K562 (cell line): ENCODE measurements at regions not wholly inside any gene's neighbourhood (a gene's known extent, or its start where the extent isn't known, plus 50 kb on each side); places are given as distances from the start of the nearest gene placed in this dataset.
A peak's percentile ranks its signal among the peaks of the same experiment; 100 is the strongest.

Experiments
- ATAC-seq: fragments of 200-7000 bp; cut with Tn5 transposase; 3 replicates; pipeline ENCODE4 v1.9.1; 2020; ENCODE audit warnings: moderate library complexity
- BruUV-seq: library from RNA; stranded (reverse); fragments of 400-500 nt; replicated peaks from 2 replicates; lab custom pipeline; 2021; lab: Mats Ljungman, UMichigan
- CTCF ChIA-PET: fragments of 300-600 bp; formaldehyde crosslinking; extraction: SDS; loops from one replicate; lab custom pipeline; 2021; ENCODE audit warnings: low intra/inter-chr PET ratio; lab: Yijun Ruan, JAX
- POLR2A ChIA-PET: fragments of 300-600, 350-650 bp; sonication (Branson Sonifier 250); formaldehyde crosslinking; extraction: SDS; loops from one replicate; lab custom pipeline; 2021; ENCODE audit warnings: antibody characterized with exemption, inconsistent platforms; lab: Yijun Ruan, JAX
- DNase-seq, 4 experiments: peaks; one replicate each; pipeline versions ENCODE4 v3.0.0 to v3.0.0-alpha.2; 2011 to 2018; ENCODE audit warnings: low spot score in 3 of 4, mixed read lengths in 3 of 4; ENCODE audit errors: extremely low read depth in 1 of 4
- FAIRE-seq: peaks from 2 replicates; lab custom pipeline; 2011; peaks lifted over from hg19 to GRCh38; lab: Jason Lieb, UNC
- H2AFZ ChIP-seq: 2 replicates; pipeline ENCODE4 v1.6.0; 2011; ENCODE audit warnings: low read depth, low read length, control low read depth, inconsistent platforms
- H3K27ac ChIP-seq: fragments of 200-600 bp; 3 replicates; pipeline ENCODE4 v1.8.0; 2011; ENCODE audit warnings: low read depth, mild to moderate bottlenecking, control low read depth, inconsistent platforms, low read length, moderate library complexity, mixed read lengths; ENCODE audit errors: extremely low read depth
- H3K27me3 ChIP-seq, 2 experiments: fragments of 300-600 bp in 1 of 2; 2 replicates in 1 of 2; 3 replicates in 1 of 2; pipeline versions ENCODE4 v1.6.0 to v1.8.0; 2011; ENCODE audit warnings: inconsistent platforms in 2 of 2, low read length in 2 of 2, mild to moderate bottlenecking in 1 of 2, mixed read lengths in 1 of 2, moderate library complexity in 1 of 2; ENCODE audit not compliant: control insufficient read depth in 2 of 2, insufficient read depth in 2 of 2
- H3K36me3 ChIP-seq: fragments of 300-600 bp; 3 replicates; pipeline ENCODE4 v1.8.0; 2011; ENCODE audit warnings: mild to moderate bottlenecking, low read length, inconsistent platforms; ENCODE audit not compliant: control insufficient read depth, insufficient read depth
- H3K4me1 ChIP-seq, 2 experiments: fragments of 200-600 bp in 1 of 2; replicated peaks in 1 of 2; 2 replicates in 1 of 2; 3 replicates in 1 of 2; pipeline versions ENCODE4 v1.5.1 to v1.8.0; 2011; ENCODE audit warnings: inconsistent platforms in 2 of 2, low read length in 2 of 2, mild to moderate bottlenecking in 1 of 2, mixed read lengths in 1 of 2, moderate library complexity in 1 of 2; ENCODE audit not compliant: control insufficient read depth in 2 of 2, insufficient read depth in 2 of 2
- H3K4me2 ChIP-seq: 2 replicates; pipeline ENCODE4 v1.6.1; 2011; ENCODE audit warnings: low read length, control low read depth, inconsistent platforms, mixed read lengths; ENCODE audit not compliant: insufficient read depth
- H3K4me3 ChIP-seq: fragments of 200-600 bp; sonication (generic), shearing (Covaris generic); 2 replicates; pipeline ENCODE4 v1.5.1; 2016; ENCODE audit warnings: control low read depth, inconsistent platforms
- H3K79me2 ChIP-seq: fragments of 200-600 bp; 3 replicates; pipeline ENCODE4 v1.8.0; 2011; ENCODE audit warnings: low read length, inconsistent platforms; ENCODE audit not compliant: control insufficient read depth, insufficient read depth
- H3K9ac ChIP-seq, 2 experiments: 2 replicates each; pipeline versions ENCODE4 v1.6.0 to v1.6.1; 2011; ENCODE audit warnings: low read depth in 2 of 2, low read length in 2 of 2, control low read depth in 1 of 2, inconsistent platforms in 1 of 2, mild to moderate bottlenecking in 1 of 2, mixed read lengths in 1 of 2; ENCODE audit not compliant: insufficient read depth in 1 of 2
- H3K9me1 ChIP-seq: one replicate; pipeline ENCODE4 v1.6.0; 2011; ENCODE audit warnings: inconsistent platforms, mild to moderate bottlenecking, low read length, moderate library complexity; ENCODE audit not compliant: control insufficient read depth, insufficient read depth
- H3K9me3 ChIP-seq: replicated peaks from 2 replicates; pipeline ENCODE4 v1.5.1; 2011; ENCODE audit warnings: low read depth, low read length, inconsistent platforms; ENCODE audit not compliant: control insufficient read depth, insufficient read depth
- H4K20me1 ChIP-seq: replicated peaks from 2 replicates; pipeline ENCODE4 v1.6.1; 2011; ENCODE audit warnings: low read length, inconsistent platforms, mixed read lengths; ENCODE audit not compliant: control insufficient read depth, insufficient read depth
- CEBPB ChIP-seq: fragments of 450-650 bp; IDR thresholded peaks from 2 replicates; pipeline ENCODE4 v1.6.1; 2016; ENCODE audit warnings: missing genetic modification characterization, missing compliant biosample characterization
- FOXJ3 ChIP-seq: sonication (generic); formaldehyde crosslinking; IDR thresholded peaks from 2 replicates; pipeline ENCODE4 v1.4.0; 2020; ENCODE audit warnings: mild to moderate bottlenecking, missing genetic modification reagents
- FUS ChIP-seq: fragments of 200-400 bp; formaldehyde crosslinking; optimal IDR thresholded peaks from 2 replicates; pipeline ENCODE3; 2017; ENCODE audit warnings: low read depth, low read length
- HDAC6 ChIP-seq: IDR thresholded peaks from 2 replicates; pipeline ENCODE4 v1.6.1; 2012; ENCODE audit warnings: low read depth, mild to moderate bottlenecking, control low read depth, inconsistent platforms, low read length, moderate library complexity
- NCOA2 ChIP-seq, 2 experiments: fragments of 450-650 bp; IDR thresholded peaks; 2 replicates each; pipeline ENCODE4 v1.6.1; 2018; ENCODE audit warnings: mild to moderate bottlenecking in 2 of 2, moderate library complexity in 1 of 2; ENCODE audit not compliant: partially characterized antibody in 2 of 2
- PHB2 ChIP-seq: fragments of 450-650 bp; IDR thresholded peaks from 2 replicates; pipeline ENCODE4 v1.6.1; 2017; ENCODE audit warnings: low read depth
- RBBP5 ChIP-seq: fragments of 200-600 bp; sonication (generic); IDR thresholded peaks from 2 replicates; pipeline ENCODE4 v1.6.1; 2012; ENCODE audit warnings: borderline replicate concordance, mild to moderate bottlenecking, low read length, control low read depth, inconsistent platforms; ENCODE audit not compliant: insufficient read depth, poor library complexity, severe bottlenecking
- TSC22D4 ChIP-seq: fragments of 450-650 bp; IDR thresholded peaks from 2 replicates; pipeline ENCODE4 v1.6.1; 2016; ENCODE audit warnings: missing genetic modification characterization, missing biosample characterization, control low read depth
- WGBS: fragments of 100-300 bp; shearing (Covaris generic); methylation state at CpG from one replicate; pipeline ENCODE4 v1.1.6; 2016; ENCODE audit warnings: low coverage, mixed read lengths; ENCODE audit not compliant: insufficient coverage; ENCODE audit errors: missing lambda C conversion rate; 5-methylcytosine and 5-hydroxymethylcytosine counted together
- in situ Hi-C: fragments of 300-500 bp; cut with MboI; formaldehyde crosslinking; loops from 4 replicates; pipeline ENCODE4 v1.15.0; 2018; ENCODE audit warnings: inconsistent platforms, mixed read lengths
- intact Hi-C: fragments of 100-400 bp; cut with micrococcal nuclease; formaldehyde crosslinking; loops from 2 replicates; pipeline ENCODE4 v1.14.2; 2022
- TF ChIP-seq, protein P1 (sequence below), 2 experiments: fragments of 450-650 bp; conservative IDR thresholded peaks; 2 replicates each; pipeline ENCODE4 v1.6.1; 2017; ENCODE audit warnings: mild to moderate bottlenecking in 2 of 2, moderate library complexity in 2 of 2

- no peak overlapping the region for H3K27ac ChIP-seq
- no peaks in the 10 kb centered on the region for H3K9me3 ChIP-seq
- no TSS peak for BruUV-seq
- no peaks in the 10 kb centered on the region for H3K79me2 ChIP-seq
- 17% methylated on average over 6 of the region's 6 CpGs for WGBS
- H3K9ac ChIP-seq: no peak overlapping the region
- no peak for ATAC-seq
- ChIA-PET POLR2A (interaction anchor here (1.2 kb wide), 1 partner anchor 15 kb away, joined by 4 read pairs; no protein-coding TSS in a partner anchor), CTCF (no interaction called here)
- no peak overlapping the region for H3K4me3 ChIP-seq
- no peak overlapping the region for H2AFZ ChIP-seq
- in situ Hi-C loops: no loop called here
- no peak for DNase-seq
- H3K4me1 ChIP-seq: no peaks in the 10 kb centered on the region
- no peaks in the 10 kb centered on the region for H4K20me1 ChIP-seq
- H3K27me3 ChIP-seq: no peaks in the 10 kb centered on the region
- no peaks in the 10 kb centered on the region for H3K36me3 ChIP-seq
- no peak for TF ChIP-seq RBBP5
- no peak for TF ChIP-seq TSC22D4 (tag)
- no peak for TF ChIP-seq FUS
- TF ChIP-seq CEBPB (tag): peak; percentile 41
- no peak for TF ChIP-seq NCOA2 (IDR thresholded peaks at IDR 0.05; ENCODE audit: partially characterized antibody in 2 of 2)
- no peak for TF ChIP-seq FOXJ3 (CRISPR knock-in tag)
- no peak for TF ChIP-seq HDAC6
- no peak for TF ChIP-seq PHB2
- TF ChIP-seq, protein P1, sequence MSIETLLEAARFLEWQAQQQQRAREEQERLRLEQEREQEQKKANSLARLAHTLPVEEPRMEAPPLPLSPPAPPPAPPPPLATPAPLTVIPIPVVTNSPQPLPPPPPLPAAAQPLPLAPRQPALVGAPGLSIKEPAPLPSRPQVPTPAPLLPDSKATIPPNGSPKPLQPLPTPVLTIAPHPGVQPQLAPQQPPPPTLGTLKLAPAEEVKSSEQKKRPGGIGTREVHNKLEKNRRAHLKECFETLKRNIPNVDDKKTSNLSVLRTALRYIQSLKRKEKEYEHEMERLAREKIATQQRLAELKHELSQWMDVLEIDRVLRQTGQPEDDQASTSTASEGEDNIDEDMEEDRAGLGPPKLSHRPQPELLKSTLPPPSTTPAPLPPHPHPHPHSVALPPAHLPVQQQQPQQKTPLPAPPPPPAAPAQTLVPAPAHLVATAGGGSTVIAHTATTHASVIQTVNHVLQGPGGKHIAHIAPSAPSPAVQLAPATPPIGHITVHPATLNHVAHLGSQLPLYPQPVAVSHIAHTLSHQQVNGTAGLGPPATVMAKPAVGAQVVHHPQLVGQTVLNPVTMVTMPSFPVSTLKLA (conservative IDR thresholded peaks at IDR 0.05): no peak
- no peak for FAIRE-seq
- no peaks in the 10 kb centered on the region for H3K9me1 ChIP-seq
- H3K4me2 ChIP-seq: no peak overlapping the region
- intact Hi-C loops: no loop called here
These were observed 543.0 kb upstream of the KCNMB2 start for GRCh38 chr3:177992993-177993970.
